ENCODE measurements at regions not wholly inside any gene's neighbourhood (a gene's known extent, or its start where the extent isn't known, plus 50 kb on each side); places are given as distances from the start of the nearest gene placed in this dataset.
"Not testable (repeated sequence)": the region's sequence is repeated elsewhere in the genome, so short reads cannot be mapped to it uniquely, and the experiment has no call there.

GRCh38 chr2:14756122-14756541, 123.6 kb downstream of the LRATD1 start:
- DNase-seq, result no peak

GRCh38 chr2:14756981-14757657, 124.6 kb downstream of the LRATD1 start:
- no peak for DNase-seq

- DNase-seq, result no peak
Measured at GRCh38 chr2:14759082-14759481, 126.6 kb downstream of the LRATD1 start.

GRCh38 chr2:14760169-14760568, 127.7 kb downstream of the LRATD1 start:
- no peak for DNase-seq

- DNase-seq, result no peak
Measured at GRCh38 chr2:14761118-14761517, 128.6 kb downstream of the LRATD1 start.

GRCh38 chr2:14773696-14774095, 141.2 kb downstream of the LRATD1 start:
- no peak for DNase-seq

- no peak for DNase-seq
Measured at GRCh38 chr2:14774436-14774968, 142.0 kb downstream of the LRATD1 start.

- DNase-seq, result no peak
Measured at GRCh38 chr2:14776216-14776615, 143.7 kb downstream of the LRATD1 start.

GRCh38 chr2:14778015-14778414, 145.5 kb downstream of the LRATD1 start:
- DNase-seq, result no peak

- DNase-seq, result no peak
Measured at GRCh38 chr2:14779252-14779651, 146.7 kb downstream of the LRATD1 start.

GRCh38 chr2:14781142-14781541, 148.6 kb downstream of the LRATD1 start:
- DNase-seq, result no peak

GRCh38 chr2:14788814-14789213, 156.3 kb downstream of the LRATD1 start:
- DNase-seq, result not testable (repeated sequence)

- DNase-seq, result no peak
Measured at GRCh38 chr2:14790041-14790640, 157.6 kb downstream of the LRATD1 start.

- DNase-seq, result no peak
Measured at GRCh38 chr2:14803994-14804393, 171.5 kb downstream of the LRATD1 start.

- no peak for DNase-seq
Measured at GRCh38 chr2:14804902-14805301, 172.4 kb downstream of the LRATD1 start.

- no peak for DNase-seq
Measured at GRCh38 chr2:14806613-14807012, 174.1 kb downstream of the LRATD1 start.

GRCh38 chr2:14815201-14815600, 182.7 kb downstream of the LRATD1 start:
- no peak for DNase-seq

- no peak for DNase-seq
Measured at GRCh38 chr2:14816069-14817060, 183.8 kb downstream of the LRATD1 start.

- no peak for DNase-seq
Measured at GRCh38 chr2:14817848-14818247, 185.3 kb downstream of the LRATD1 start.

- no peak for DNase-seq
Measured at GRCh38 chr2:14826518-14826917, 194.0 kb downstream of the LRATD1 start.

GRCh38 chr2:14827226-14828023, 194.9 kb downstream of the LRATD1 start:
- no peak for DNase-seq

GRCh38 chr2:14828223-14828622, 195.7 kb downstream of the LRATD1 start:
- DNase-seq, result no peak

Data from CD4-positive, alpha-beta T cell treated with Interleukin-10 for 1 hour (primary cell).